ENCODE measurements at regions not wholly inside any gene's neighbourhood (a gene's known extent, or its start where the extent isn't known, plus 50 kb on each side); places are given as distances from the start of the nearest gene placed in this dataset.

- TF ChIP-seq, protein P1, sequence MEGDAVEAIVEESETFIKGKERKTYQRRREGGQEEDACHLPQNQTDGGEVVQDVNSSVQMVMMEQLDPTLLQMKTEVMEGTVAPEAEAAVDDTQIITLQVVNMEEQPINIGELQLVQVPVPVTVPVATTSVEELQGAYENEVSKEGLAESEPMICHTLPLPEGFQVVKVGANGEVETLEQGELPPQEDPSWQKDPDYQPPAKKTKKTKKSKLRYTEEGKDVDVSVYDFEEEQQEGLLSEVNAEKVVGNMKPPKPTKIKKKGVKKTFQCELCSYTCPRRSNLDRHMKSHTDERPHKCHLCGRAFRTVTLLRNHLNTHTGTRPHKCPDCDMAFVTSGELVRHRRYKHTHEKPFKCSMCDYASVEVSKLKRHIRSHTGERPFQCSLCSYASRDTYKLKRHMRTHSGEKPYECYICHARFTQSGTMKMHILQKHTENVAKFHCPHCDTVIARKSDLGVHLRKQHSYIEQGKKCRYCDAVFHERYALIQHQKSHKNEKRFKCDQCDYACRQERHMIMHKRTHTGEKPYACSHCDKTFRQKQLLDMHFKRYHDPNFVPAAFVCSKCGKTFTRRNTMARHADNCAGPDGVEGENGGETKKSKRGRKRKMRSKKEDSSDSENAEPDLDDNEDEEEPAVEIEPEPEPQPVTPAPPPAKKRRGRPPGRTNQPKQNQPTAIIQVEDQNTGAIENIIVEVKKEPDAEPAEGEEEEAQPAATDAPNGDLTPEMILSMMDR (IDR thresholded peaks at IDR 0.05): no peak
- TF ChIP-seq EP300 (IDR thresholded peaks at IDR 0.05; ENCODE audit: borderline replicate concordance in 1 of 2, low read depth in 1 of 2, low read length in 1 of 2): no peak
- TF ChIP-seq TAF1 (IDR thresholded peaks at IDR 0.05; ENCODE audit: borderline replicate concordance, low read depth, low read length): no peak
- no peak for TF ChIP-seq YY1 (IDR thresholded peaks at IDR 0.05; ENCODE audit: low read depth)
- TF ChIP-seq GABPA (IDR thresholded peaks at IDR 0.05; ENCODE audit: low read depth): no peak
- TF ChIP-seq FOXM1 (IDR thresholded peaks at IDR 0.05; ENCODE audit: low read depth): no peak
- no peak for TF ChIP-seq POLR2AphosphoS5 (IDR thresholded peaks at IDR 0.05; ENCODE audit: low read depth, low read length)
- no peak for TF ChIP-seq RCOR1 (IDR thresholded peaks at IDR 0.05; ENCODE audit: low read length)
- TF ChIP-seq SMC3 (IDR thresholded peaks at IDR 0.05; ENCODE audit: low read depth, low read length): no peak
- no peak for TF ChIP-seq NRF1 (IDR thresholded peaks at IDR 0.05; ENCODE audit: low read depth, low read length)
Observed at GRCh38 chr5:31116466-31117031, 76.9 kb upstream of the CDH6 start.

Measured in SK-N-SH (cell line).